ENCODE measurements at regions not wholly inside any gene's neighbourhood (a gene's known extent, or its start where the extent isn't known, plus 50 kb on each side); places are given as distances from the start of the nearest gene placed in this dataset.

DNA sequence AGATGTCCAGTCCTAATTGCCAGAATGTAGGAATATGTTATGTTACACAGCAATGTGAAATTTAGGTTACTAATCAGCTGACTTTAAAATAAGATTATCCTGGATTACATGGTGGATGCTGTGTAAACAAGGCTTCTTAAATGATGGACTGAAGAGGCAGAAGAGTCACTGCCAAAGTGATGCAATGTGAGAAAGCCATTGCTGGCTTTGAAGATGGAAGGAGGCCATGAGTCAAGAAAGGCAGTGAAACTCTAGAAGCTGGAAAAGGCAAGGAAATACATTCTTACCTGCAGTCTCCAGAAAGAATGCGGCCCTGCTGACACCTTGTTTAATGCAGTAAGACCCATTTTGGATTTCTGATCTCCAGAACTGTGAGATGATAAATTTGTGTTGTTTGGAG is 179.1 kb upstream of the ZPLD1 start:
- DNase-seq, result no peak

DNA sequence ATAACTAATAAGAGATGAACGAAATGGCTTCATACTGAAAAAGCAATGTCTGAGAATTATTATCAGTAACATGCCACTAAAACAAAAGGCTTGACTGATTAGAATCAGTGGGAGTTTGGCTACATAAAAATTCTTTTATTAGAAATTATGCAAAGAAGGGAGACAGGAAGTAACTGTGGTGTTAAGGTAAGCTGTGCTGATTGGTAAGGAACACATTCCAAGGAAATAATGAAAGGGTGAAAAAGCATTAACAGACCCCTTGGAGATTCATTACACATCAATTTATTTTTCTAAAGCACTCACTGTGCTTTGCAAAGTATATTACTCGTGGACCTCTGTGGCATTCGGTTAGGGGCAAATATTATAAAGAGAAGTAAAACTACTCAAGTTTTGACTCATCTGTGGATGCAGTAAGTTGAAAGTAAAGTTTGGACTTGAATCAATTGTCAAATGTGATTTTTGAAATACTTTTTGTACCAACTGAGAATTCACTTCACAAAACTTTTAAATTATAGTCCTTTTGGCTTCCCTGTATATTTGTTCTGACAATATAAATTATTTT is 176.1 kb upstream of the ZPLD1 start:
- peak; percentile 2 for DNase-seq

DNA sequence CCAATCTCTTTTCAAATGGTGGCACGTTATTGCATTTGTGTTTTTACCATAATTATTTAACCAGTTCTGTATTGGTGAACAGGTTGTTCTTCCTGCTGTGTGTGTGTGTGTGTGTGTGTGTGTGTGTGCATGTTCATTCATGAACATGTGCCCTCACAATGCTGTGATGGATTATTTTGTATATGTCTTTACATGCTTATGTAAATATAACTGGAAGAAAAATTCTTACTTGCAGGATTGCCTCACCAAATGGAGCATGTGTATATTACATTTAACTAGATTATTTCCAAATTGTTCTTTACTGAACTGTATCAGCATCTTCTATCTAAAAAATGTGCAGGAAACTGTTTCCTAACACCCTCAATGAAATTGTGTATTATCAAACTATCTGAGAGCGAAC is 175.2 kb upstream of the ZPLD1 start:
- no peak for DNase-seq

DNA sequence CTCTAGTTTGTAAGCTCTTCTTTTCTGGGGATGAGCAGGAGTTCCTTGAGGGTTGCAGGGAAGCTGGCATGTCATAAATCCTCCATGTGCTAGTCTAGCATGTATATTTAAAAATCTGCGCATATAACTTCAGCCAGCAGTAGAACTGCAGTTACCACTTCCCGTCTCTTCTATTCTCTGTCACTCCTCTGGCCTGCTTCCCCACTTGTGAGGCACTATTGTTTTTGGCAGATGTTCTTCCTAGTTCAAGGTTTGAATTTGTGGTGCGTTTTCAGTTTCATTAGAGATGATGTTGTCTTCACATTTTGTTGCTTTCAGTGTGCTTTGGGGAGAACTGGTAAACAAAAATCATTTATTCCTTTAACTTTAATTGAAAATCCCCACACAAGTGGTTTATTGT is 169.1 kb upstream of the ZPLD1 start:
- no peak for DNase-seq

DNA sequence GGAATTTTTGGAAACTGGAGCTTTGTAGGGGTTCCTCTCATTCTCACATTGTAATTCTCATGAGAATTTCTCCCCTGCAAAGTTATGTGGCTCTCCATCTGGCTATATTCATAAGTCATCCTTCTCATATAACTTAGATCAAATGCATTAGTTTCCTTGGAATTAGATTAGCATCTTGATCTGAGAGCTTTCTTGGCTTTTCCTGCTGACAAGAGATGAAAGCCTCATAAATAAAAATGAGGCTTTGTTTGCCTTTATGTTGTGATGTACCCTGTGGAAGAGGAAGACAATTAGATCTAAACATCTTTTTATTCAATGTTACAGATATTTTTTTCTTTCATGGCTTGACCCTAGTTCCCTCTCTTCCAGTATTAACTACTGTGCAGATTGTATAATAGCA is 165.4 kb upstream of the ZPLD1 start:
- no peak for DNase-seq

DNA sequence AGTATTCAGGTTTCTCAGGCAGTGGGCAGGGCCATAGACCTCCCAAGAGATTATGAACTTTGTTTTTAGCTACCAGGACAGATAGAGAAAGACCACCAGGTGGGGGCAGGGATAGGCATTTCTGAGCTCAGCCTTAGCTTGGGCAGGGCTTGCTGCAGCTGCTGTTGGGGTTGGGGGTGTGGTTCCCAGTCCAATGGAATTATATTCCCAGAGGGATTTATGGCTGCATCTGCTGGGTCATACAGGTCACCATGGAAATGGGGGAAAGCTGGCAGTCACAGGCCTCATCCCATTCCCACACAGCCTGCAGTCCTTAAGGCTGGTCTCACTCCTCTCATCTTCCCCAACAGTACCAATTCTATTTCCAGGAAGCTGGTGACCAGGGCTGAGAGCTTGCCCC is 144.6 kb upstream of the ZPLD1 start:
- no peak for DNase-seq

DNA sequence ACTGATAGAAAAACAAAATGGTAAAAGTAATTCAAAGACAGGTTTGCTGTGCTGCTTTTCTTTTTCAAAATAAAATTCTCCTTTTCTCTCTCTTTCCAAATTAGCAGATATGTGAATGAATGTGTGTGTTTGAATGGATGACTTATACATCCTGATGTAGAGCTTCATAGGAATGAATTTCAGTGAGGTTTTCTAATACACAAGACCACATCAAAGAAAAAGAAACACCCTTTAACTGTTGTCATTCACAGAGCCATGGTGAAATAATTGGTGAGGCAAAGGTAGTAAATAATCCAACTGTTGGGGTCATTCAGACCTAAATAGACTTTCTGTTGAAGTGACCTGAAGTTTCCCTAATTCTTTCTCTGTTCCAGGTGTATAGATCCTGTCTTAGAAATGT is 139.1 kb upstream of the ZPLD1 start:
- no peak for DNase-seq

DNA sequence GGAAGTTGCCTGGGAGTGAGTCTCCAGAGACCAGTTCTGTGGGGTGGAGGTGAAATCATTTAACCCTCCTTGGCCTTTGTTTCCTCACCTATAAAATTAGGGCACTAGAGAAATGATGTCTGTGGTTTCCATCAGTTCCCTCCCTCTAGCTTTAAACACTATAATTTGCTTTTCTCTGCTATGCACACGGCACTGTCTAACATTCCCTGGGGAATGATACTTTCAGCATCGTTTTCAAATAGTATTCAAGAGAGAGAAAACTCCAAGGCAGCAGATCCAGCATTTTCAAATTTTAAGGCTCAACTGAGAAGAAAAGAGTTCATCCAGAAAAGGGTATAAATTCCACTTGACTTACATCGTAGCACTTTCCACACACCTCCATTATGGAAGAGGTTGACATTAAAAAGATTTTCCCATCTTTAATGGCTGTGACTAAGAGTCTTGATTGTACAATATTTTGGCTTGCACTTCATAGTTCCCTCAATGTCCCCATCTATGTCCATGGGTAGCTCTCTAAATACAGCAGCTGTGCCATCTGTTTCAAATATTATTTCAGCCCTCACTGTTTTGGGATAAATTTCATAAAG is 137.7 kb upstream of the ZPLD1 start:
- no peak for DNase-seq

DNA sequence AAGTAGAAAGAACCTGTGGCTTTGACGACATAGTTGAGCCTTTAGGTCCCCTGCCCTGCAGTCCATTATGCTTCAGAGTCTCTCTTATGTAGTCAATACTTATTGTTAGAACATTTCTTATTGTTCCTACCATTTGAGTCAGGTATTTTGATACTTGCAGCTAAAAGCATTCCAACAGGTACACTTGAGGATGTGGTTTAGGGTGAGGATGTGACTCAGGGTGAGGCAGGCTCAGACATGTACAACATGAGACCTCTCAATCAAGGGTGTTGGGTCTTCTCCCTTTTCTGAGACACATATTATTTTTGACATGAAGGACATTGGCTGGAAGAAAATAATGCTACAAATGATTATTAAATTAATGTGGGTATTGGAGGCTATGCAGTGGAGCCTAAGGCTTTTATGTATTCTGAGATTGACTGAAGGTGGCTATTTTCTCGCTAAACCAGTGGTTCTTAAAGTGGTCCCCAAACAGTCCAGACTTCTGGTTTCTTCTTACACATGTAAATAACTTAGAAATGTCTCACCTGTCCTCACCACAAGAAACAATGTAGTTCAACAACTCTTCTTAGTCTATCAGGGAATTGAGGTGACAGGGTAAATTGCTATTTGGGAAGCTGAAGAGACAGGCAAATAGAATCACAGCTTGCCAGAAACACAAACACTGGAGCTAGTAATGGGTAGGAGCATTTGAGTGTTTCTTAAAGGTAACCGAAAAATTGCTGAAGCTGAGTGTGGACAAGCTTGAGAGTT is 135.5 kb upstream of the ZPLD1 start:
- DNase-seq, result no peak

DNA sequence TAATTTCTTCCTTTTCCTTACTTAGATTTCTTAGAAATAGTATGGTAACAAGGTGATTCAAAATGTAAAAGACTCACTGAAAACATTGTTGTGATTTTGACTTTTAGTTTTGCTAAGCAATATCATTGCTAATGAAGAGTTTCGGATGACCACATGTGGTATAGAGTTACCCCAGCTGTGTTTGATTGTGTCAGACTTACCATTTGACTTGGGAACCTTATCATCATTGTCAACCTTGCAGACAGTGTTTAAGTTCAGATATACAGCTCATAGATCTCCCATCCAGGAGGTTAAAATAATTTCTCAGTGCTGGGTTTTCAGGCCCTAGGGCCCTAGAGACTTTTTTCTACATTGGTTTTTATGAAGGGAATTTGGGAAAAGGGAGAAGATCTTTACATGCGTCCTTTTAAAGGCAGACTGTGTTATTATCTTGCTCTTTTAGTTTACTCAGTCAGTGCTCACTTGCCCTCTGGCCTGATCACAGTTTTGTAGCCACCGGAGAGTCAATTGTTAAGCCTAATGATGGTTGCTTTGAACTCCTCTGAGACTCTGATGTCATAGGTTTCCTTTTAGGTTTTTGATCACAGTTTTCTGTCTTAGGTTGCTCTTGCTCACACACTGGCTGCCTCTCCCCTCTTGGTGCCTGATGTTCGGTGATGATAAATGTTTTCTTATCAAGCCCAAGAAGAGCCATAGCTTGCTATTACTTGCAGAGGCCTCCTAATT is 133.5 kb upstream of the ZPLD1 start:
- DNase-seq, result no peak

DNA sequence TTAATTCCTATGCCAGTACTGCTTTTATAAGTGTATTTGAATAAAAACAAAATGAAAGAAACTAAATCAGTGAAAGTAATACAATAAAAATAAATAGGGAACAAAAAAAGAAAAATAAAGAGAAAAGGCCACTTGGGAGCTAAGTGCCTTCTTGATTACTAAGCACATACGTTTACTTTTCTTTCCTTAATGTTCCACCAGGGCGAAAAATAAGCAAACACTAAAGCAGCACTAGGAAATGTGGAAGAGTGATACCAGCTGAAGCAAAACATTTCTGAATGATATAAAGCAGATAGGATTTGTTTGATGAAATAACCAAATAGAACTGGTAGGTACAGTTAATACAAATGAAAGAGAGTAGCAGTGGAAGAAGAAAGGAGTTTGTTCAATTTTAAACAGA is 132.8 kb upstream of the ZPLD1 start:
- no peak for DNase-seq

DNA sequence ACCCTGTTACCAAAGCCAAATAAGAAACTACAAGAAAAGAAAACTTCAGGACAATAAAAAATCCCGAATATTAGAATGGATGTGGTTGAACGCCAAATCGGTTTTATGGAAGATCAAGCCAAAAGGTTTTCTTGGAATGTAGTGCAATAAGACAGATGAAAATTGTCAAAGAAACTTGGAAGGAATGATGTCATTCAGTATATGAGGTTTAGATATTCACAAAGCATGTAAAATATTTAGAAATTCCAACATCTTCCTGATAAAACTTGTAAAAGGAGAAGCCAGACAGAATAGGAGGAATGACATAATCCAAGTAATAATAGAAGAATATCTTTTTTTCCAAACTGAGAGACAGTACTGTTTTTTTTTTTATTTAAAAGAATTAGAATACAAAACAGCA is 130.3 kb upstream of the ZPLD1 start:
- no peak for DNase-seq

DNA sequence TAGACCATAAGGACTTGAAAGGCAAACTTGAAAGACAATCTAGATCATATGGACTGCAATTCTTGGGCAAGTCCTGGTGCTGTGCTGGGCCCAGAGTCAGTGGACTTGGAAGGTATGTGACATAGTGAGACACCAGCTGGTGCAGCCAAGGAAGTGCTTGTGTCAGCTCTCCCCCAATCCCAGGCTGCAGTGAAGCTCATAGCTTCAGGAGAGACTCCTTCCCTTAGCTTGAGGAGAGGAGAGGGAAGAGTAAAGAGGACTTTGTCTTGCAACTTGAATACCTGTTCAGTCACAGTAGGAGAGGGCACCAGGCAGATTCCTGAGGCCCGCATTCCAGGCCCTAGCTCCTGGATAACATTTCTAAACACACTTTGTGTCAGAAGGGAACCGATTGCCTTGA is 127.4 kb upstream of the ZPLD1 start:
- no peak for DNase-seq

DNA sequence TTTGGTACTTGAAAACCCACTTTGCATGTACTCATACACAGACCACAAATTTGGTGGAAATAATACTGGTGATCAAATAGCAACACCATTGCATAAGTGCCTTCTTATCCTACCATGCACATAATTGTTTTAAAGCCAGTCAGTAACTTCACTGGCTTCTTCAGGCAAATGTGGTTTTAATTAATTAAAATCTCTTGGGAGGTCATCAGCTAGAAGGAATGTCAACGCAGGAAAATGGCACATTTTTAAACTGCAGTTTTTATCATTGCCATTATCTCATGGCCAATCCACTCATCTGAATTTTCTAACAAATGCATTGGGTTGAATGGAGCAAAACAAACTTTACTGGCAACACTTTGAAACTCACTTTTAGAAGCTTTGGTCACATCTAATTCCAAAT is 105.7 kb upstream of the ZPLD1 start:
- no peak for DNase-seq

DNA sequence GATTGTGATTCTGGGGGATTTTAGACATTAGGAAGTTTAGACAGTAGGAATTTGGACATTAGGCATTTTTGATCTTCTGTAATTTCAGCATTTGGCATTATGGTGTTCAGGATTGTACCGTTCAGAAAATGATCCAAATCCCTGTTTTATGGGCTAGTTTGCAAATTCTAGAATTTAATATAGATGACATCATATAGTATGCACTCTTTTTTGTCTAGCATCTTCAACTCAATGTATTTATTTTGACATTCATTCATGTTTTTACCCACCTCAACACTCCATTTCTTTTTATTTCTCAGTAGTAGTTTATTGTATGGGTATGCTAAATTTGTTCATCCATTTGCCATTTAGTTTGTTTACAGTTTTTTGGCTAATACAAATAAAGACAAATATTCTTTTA is 105.3 kb upstream of the ZPLD1 start:
- no peak for DNase-seq

DNA sequence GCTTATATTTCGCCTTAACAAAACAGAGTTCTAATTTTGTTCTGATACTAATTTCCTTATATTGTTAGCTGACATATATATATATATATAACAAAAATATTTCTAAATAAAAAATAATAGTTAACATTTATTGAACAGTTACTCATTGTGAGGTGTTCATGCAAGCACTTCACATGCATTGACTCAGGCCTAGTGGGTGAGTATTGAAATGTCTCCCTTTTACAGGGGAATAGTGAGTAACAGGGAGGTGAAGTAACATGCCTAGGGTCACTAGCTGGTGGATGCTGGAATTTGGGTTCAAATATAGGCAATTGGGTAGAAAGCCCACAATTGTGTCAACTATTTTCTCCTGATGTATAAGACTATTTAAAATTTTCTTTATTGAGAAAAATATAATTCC is 102.6 kb upstream of the ZPLD1 start:
- DNase-seq, result no peak

DNA sequence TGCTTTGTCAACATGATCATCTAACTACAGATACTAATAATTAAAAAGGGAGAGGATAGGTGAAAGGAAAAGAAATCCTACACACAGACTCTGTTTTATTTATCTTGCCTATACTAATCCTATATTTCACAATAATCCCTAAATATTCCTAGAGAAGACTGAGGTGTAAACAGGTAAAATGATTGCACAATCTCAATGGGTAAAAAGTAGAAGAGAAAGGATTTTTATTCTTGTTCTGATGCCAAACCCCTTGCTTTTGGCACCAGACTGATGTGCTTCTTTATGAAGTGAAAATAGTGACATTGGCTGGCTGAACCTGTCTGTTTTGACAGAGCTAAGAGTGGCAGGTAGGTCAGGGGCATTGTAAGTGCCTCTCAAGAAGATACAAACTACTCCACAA is 101.9 kb upstream of the ZPLD1 start:
- DNase-seq, result no peak

DNA sequence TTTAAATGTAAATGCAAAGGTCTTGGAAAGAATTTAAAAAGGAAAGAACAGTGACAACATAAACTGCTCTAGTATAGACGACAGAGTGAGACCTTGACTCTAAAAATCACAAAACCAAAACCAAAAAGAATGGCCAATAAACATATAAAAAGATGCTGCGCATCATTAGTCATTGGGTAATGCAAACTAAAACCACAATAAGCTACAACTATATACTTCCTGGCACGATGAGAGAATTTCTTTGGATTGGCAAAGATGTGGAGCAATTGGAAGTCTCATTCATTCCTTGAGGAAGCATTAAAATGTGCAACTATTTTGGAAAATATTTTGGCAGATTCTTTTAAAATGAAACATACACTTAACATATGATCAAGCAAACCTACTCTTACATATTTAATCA is 98.7 kb upstream of the ZPLD1 start:
- no peak for DNase-seq

DNA sequence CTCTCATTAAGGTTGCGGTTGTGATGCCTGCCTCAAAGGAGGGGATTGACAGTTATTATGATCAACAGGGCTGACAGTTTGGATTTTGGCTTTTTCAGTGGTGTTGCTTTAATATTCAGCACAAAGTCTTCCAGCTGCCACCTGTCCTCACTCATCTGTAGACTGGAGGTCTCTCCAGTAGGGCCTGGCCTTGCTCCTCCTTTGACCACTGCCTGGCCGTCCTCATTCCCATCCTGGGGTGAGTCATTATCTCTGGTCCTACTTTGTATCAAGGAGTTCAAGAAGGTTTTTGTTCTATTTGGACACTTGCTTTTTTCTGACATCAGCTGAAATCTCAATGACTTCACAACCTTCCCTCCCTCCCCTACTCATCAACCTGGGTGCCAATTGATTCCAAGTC is 95.1 kb upstream of the ZPLD1 start:
- no peak for DNase-seq

DNA sequence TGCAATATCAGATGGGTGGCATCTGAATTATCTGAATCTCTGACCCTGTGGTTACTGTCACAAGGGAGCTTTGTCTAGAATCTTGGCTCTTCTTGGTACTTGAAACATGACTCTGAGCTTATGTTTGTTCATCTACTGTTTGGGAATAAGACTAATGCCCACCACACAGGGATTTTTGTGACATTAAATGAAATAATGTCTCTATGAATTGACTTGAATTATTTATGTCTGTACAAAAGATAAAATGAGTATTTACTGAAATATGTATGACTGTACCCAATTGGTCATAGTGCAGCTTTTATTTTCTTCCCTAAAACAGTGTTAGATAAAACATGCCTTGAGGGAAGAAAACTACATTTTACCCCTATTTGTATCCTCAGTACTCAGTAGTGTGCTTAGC is 87.9 kb upstream of the ZPLD1 start:
- no peak for DNase-seq

DNA sequence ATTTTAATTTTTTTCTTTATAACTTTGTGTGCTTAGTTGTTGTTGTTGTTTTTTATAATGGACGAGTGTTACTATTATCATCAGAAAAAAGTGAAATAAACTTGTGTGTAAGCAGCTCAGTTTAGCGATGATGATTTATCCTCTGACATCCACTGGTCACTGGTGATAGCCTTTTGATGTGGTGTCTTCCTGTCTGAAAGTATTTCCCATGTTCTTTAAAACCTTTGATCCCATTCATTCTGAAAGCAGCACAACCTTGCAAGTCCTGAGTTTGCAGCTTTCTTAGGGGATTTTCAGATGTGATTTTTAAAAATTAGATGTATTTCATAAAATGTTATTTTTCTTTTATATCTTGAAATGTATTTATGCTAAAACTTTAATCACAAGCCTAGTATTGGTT is 85.9 kb upstream of the ZPLD1 start:
- no peak for DNase-seq

DNA sequence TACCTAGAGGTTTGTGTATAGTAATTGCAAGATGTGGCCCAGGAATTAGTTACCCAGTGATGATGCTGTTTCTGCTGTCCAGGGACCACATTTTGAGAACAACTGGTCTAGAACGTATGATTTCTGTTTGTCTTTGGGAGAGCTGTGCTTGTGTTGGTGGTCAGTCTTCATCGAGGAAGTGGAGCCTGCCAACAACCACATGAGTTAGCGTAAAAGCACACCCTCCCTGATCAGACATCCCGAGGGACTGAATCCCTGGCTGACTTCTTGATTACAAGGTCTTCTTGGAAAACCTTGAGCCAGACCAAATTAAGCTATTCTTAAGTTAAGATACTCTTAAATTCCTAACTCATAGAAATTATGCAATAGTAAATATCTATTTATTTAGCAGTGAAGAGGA is 81.7 kb upstream of the ZPLD1 start:
- DNase-seq, result no peak

DNA sequence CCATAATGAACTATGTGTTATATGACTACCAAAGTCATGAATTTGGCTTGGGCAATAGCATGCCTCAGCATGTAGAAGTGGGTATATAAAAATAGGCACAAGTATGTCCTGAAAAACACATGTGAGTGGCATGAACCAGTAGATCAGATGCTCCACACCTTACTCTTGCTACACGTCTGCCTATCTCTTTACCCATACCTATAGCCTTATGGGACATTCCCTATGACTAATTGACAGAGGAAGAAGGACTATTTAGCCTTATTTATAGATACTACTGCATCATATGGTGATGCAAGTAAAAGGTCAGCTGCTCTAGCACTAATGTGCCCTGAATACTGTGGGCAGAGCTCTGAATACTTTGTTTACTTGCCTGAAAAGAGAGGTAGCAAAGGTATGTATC is 81.0 kb upstream of the ZPLD1 start:
- no peak for DNase-seq

DNA sequence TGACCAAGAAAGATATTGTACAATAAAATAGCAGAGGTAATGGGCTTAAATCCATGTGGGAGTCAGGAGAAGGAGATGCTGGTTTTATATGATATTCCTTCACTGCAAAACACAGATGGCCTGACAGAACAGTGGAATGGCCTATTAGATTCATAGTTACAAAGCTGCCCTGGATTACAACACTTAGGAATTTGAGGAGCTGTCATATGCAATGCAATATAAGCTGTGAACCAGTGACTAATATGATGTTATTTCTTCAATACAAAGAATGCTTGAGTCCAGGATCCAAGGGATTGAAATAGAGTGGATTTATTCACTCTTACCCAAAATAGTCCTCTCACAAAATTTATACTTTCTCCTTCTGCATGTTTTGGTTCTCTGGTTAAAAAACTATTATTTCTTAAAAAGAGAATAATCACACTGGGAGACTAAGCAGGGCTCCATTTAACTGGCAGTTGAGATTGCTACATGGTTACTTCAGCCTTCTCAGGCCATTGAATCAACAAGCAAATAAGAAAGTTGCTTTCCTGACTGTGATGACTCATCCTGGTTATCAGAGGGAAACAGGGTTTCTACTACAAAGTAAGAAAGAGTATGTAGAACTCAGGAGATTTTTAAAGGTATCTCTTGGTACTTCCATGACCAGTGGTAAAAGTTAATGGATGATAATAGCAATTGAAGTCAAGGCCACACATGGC is 79.8 kb upstream of the ZPLD1 start:
- DNase-seq, result peak; percentile 36

Data from kidney glomerular epithelial cell (primary cell).